HG02623 (cell line): ENCODE measurements at regions not wholly inside any gene's neighbourhood (a gene's known extent, or its start where the extent isn't known, plus 50 kb on each side); places are given as distances from the start of the nearest gene placed in this dataset.

Experiments
- ATAC-seq: cut with Tn5 transposase; IDR thresholded peaks from one replicate; pipeline ENCODE4 v1.9.1; 2021; ENCODE audit warnings: moderate library complexity; ENCODE audit not compliant: unreplicated experiment

GRCh38 chr1:221408117-221408803, 333.6 kb downstream of the DUSP10 start:
- ATAC-seq: no peak

- no peak for ATAC-seq
Measured at GRCh38 chr1:221411283-221411682, 330.6 kb downstream of the DUSP10 start.

GRCh38 chr1:221414772-221415539, 326.9 kb downstream of the DUSP10 start:
- ATAC-seq: no peak

- no peak for ATAC-seq
Measured at GRCh38 chr1:221415651-221416050, 326.2 kb downstream of the DUSP10 start.

GRCh38 chr1:221416142-221416541, 325.7 kb downstream of the DUSP10 start:
- ATAC-seq: no peak

GRCh38 chr1:221416723-221417122, 325.2 kb downstream of the DUSP10 start:
- ATAC-seq: no peak

GRCh38 chr1:221418346-221418745, 323.5 kb downstream of the DUSP10 start:
- no peak for ATAC-seq

GRCh38 chr1:221419513-221420095, 322.3 kb downstream of the DUSP10 start:
- no peak for ATAC-seq

- no peak for ATAC-seq
Measured at GRCh38 chr1:221429264-221429663, 312.6 kb downstream of the DUSP10 start.

- no peak for ATAC-seq
Measured at GRCh38 chr1:221430152-221430960, 311.5 kb downstream of the DUSP10 start.

- no peak for ATAC-seq
Measured at GRCh38 chr1:221431068-221431651, 310.7 kb downstream of the DUSP10 start.

- ATAC-seq: no peak
Measured at GRCh38 chr1:221431961-221432360, 309.9 kb downstream of the DUSP10 start.

GRCh38 chr1:221435504-221435904, 306.4 kb downstream of the DUSP10 start:
- ATAC-seq: peak; percentile 50

GRCh38 chr1:221437171-221437570, 304.7 kb downstream of the DUSP10 start:
- ATAC-seq: no peak

GRCh38 chr1:221437926-221438325, 304.0 kb downstream of the DUSP10 start:
- ATAC-seq: no peak

GRCh38 chr1:221439008-221439746, 302.7 kb downstream of the DUSP10 start:
- ATAC-seq: peak; percentile 78

- no peak for ATAC-seq
Measured at GRCh38 chr1:221439747-221440501, 302.0 kb downstream of the DUSP10 start.

GRCh38 chr1:221440658-221441057, 301.2 kb downstream of the DUSP10 start:
- ATAC-seq: no peak

GRCh38 chr1:221442056-221442455, 299.8 kb downstream of the DUSP10 start:
- ATAC-seq: no peak
